Epithelial cell of esophagus (primary cell): ENCODE measurements at regions not wholly inside any gene's neighbourhood (a gene's known extent, or its start where the extent isn't known, plus 50 kb on each side); places are given as distances from the start of the nearest gene placed in this dataset.

Experiments used
- DNase-seq: peaks from one replicate; pipeline ENCODE4 v3.0.0; 2010; ENCODE audit warnings: low read depth
- H3K4me3 ChIP-seq: 2 replicates; pipeline ENCODE4 v1.5.1; 2011; ENCODE audit warnings: mild to moderate bottlenecking, low read length, control low read depth
- TF ChIP-seq, protein P1 (sequence below): IDR thresholded peaks from 2 replicates; pipeline ENCODE4 v1.5.1; 2011; ENCODE audit warnings: low read depth, mild to moderate bottlenecking, low read length, control low read depth, inconsistent platforms; ENCODE audit not compliant: insufficient read depth; ENCODE audit errors: missing control alignments

- DNase-seq = no peak
- TF ChIP-seq, protein P1, sequence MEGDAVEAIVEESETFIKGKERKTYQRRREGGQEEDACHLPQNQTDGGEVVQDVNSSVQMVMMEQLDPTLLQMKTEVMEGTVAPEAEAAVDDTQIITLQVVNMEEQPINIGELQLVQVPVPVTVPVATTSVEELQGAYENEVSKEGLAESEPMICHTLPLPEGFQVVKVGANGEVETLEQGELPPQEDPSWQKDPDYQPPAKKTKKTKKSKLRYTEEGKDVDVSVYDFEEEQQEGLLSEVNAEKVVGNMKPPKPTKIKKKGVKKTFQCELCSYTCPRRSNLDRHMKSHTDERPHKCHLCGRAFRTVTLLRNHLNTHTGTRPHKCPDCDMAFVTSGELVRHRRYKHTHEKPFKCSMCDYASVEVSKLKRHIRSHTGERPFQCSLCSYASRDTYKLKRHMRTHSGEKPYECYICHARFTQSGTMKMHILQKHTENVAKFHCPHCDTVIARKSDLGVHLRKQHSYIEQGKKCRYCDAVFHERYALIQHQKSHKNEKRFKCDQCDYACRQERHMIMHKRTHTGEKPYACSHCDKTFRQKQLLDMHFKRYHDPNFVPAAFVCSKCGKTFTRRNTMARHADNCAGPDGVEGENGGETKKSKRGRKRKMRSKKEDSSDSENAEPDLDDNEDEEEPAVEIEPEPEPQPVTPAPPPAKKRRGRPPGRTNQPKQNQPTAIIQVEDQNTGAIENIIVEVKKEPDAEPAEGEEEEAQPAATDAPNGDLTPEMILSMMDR = no peak
These were observed 247.1 kb downstream of the ANAPC1 start for GRCh38 chr2:111636905-111637304.

GRCh38 chr2:111638274-111638877, 245.6 kb downstream of the ANAPC1 start:
- TF ChIP-seq, protein P1 = no peak
- DNase-seq = no peak
- no peak overlapping the region for H3K4me3 ChIP-seq

More at GRCh38 chr2:111636905-111637304, 247.1 kb downstream of the ANAPC1 start:
- H3K4me3 ChIP-seq = no peak overlapping the region

DNA sequence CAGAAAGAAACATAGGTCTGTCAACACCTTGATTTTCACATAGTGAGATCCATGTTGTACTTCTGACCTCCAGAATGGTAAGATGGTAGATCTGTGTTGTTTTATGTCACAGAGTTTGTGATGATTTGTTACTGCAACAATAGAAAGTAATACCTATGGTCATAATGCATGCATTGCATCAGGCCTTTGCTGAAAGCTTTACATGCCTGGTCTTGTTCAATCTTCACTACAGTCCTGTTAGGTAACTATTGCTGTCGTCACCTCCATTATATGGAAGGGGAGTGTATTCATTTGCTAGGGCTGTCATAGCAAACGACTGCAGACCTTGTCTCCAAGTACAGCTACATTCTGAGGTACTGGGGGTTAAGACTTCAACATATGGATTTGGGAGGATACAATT, 243.5 kb downstream of the ANAPC1 start:
- peak; percentile 97 for DNase-seq
- TF ChIP-seq, protein P1 = no peak
- no peak overlapping the region for H3K4me3 ChIP-seq

DNA sequence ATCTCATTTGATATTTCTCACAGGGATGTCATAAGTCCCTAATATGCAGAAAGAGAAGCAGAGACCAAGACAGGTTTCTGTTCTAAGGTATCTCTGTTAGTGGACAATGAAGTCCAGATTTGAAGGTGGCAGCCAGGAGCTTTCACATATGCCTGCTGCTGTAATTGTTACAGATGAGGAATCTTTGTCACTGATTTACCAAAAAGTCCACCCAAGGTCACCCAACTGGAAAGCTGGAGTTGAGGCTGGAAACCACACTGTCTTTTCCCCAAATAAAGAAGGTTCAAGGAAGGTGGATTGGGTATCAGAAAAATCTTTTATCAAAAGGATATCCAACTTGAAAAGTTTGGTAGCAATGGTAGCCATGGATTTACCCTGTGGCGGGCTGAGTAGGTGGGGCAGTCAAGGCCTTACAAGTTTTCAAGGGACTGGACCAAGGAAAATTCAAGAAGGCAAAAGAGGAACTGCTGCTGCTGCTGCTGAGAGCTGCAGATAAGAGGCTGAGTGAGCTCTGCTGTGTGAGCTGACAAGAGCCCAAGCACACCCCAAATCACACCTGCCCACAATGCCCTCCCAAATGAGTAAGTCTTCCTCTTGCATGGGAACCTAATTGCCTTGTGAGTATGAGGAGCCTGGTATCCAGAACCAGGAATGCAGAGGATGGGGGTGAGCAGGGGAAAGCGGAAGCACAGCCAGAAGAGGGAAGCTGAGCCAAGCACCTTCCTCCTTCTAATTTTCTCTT, 241.2 kb downstream of the ANAPC1 start:
- peak; percentile 60 for DNase-seq
- no peak overlapping the region for H3K4me3 ChIP-seq
- TF ChIP-seq, protein P1 = no peak

DNA sequence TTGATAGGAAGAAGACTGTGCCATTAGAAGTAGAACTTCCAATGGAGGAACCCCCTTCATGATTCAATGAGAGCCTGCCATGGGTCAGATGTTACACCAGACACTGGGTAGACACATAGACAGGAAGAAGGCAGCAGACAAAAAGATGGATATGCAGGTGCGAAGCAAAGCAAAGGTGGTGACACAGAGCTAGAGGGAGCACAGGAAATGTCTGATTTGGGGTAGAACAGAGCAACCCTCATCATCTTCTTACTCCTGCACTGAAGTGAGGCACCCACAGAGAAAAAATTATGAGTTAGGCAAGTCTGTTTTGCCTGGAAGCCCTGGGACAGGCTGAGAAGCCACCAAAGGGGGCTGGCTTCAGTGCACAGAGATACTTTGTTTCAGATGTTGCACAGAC, 240.2 kb downstream of the ANAPC1 start:
- DNase-seq = no peak
- TF ChIP-seq, protein P1 = no peak
- no peak overlapping the region for H3K4me3 ChIP-seq

- no peak for DNase-seq
- H3K4me3 ChIP-seq = no peak overlapping the region
- TF ChIP-seq, protein P1 = no peak
These were observed 236.6 kb downstream of the ANAPC1 start for GRCh38 chr2:111647359-111647758.
